NCI-H748 (cell line): ENCODE measurements at regions not wholly inside any gene's neighbourhood (a gene's known extent, or its start where the extent isn't known, plus 50 kb on each side); places are given as distances from the start of the nearest gene placed in this dataset.

ENCODE experiments used
- DNase-seq: peaks from one replicate; lab custom pipeline; 2025; ENCODE audit not compliant: unreplicated experiment; lab: John Stamatoyannopoulos, UW

- DNase-seq: no peak
These were observed 171.5 kb upstream of the SIX2 start for GRCh38 chr2:45180779-45181178.

GRCh38 chr2:45180033-45180746, 170.9 kb upstream of the SIX2 start:
- DNase-seq: no peak

GRCh38 chr2:45178854-45179253, 169.6 kb upstream of the SIX2 start:
- no peak for DNase-seq

- no peak for DNase-seq
These were observed 169.1 kb upstream of the SIX2 start for GRCh38 chr2:45178359-45178758.

- DNase-seq: no peak
These were observed 168.6 kb upstream of the SIX2 start for GRCh38 chr2:45177870-45178269.

- DNase-seq: no peak
These were observed 167.1 kb upstream of the SIX2 start for GRCh38 chr2:45176390-45176789.

- DNase-seq: no peak
These were observed 164.3 kb upstream of the SIX2 start for GRCh38 chr2:45173513-45173912.

GRCh38 chr2:45172760-45173392, 163.6 kb upstream of the SIX2 start:
- DNase-seq: no peak

- no peak for DNase-seq
These were observed 162.9 kb upstream of the SIX2 start for GRCh38 chr2:45172142-45172541.

GRCh38 chr2:45171136-45171501, 161.9 kb upstream of the SIX2 start:
- DNase-seq: no peak

- no peak for DNase-seq
These were observed 161.2 kb upstream of the SIX2 start for GRCh38 chr2:45170191-45171135.

- no peak for DNase-seq
These were observed 160.3 kb upstream of the SIX2 start for GRCh38 chr2:45169339-45170190.

- peak; percentile 67 for DNase-seq
These were observed 159.6 kb upstream of the SIX2 start for GRCh38 chr2:45168711-45169338.

GRCh38 chr2:45167920-45168629, 158.8 kb upstream of the SIX2 start:
- no peak for DNase-seq

GRCh38 chr2:45166229-45166890, 157.1 kb upstream of the SIX2 start:
- DNase-seq: no peak

GRCh38 chr2:45162711-45163110, 153.5 kb upstream of the SIX2 start:
- DNase-seq: no peak

- DNase-seq: no peak
These were observed 147.4 kb upstream of the SIX2 start for GRCh38 chr2:45156605-45157004.

- DNase-seq: no peak
These were observed 145.4 kb upstream of the SIX2 start for GRCh38 chr2:45154606-45155155.

- no peak for DNase-seq
These were observed 144.9 kb upstream of the SIX2 start for GRCh38 chr2:45154144-45154543.
